Mesodermal cell (in vitro differentiated cells): ENCODE measurements at regions not wholly inside any gene's neighbourhood (a gene's known extent, or its start where the extent isn't known, plus 50 kb on each side); places are given as distances from the start of the nearest gene placed in this dataset.

Experiments used
- H3K27ac ChIP-seq: 2 replicates; pipeline ENCODE4 v1.7.0; 2013; ENCODE audit warnings: mild to moderate bottlenecking, low read depth, low read length, moderate library complexity; ENCODE audit not compliant: severe bottlenecking
- H3K36me3 ChIP-seq: 2 replicates; pipeline ENCODE4 v1.7.1; 2013; ENCODE audit warnings: mild to moderate bottlenecking, low read length, moderate library complexity; ENCODE audit not compliant: control insufficient read depth, insufficient read depth
- H3K4me1 ChIP-seq: one replicate; pipeline ENCODE4 v1.7.1; 2013; ENCODE audit warnings: mild to moderate bottlenecking, low read length; ENCODE audit not compliant: insufficient read depth, control insufficient read depth, poor library complexity, severe bottlenecking
- H3K4me3 ChIP-seq: 2 replicates; pipeline ENCODE4 v1.7.0; 2013; ENCODE audit warnings: low read length, control low read depth, mild to moderate bottlenecking; ENCODE audit not compliant: insufficient read depth, poor library complexity, severe bottlenecking; ENCODE audit errors: extremely low read depth
- H3K9me3 ChIP-seq: 2 replicates; pipeline ENCODE4 v1.7.1; 2013; ENCODE audit warnings: mild to moderate bottlenecking, low read length, moderate library complexity; ENCODE audit not compliant: control insufficient read depth
- WGBS, 2 experiments: methylation state at CpG; one replicate each; pipeline ENCODE4 v1.1.5; 2013; ENCODE audit warnings: missing lambda C conversion rate in 2 of 2; ENCODE audit not compliant: insufficient coverage in 2 of 2; 5-methylcytosine and 5-hydroxymethylcytosine counted together

GRCh38 chr6:71480577-71480976 lies 192.0 kb downstream of the OGFRL1 start:
- no peaks in the 10 kb centered on the region for H3K9me3 ChIP-seq
- WGBS, 2 experiments = no CpG with 5 or more reads among the region's 1 CpG
- H3K36me3 ChIP-seq = no peaks in the 10 kb centered on the region
- H3K27ac ChIP-seq = no peak overlapping the region
- no peak overlapping the region for H3K4me3 ChIP-seq
- peaks cover 56% of the 10 kb centered on the region for H3K4me1 ChIP-seq

GRCh38 chr6:71481011-71481410 lies 192.4 kb downstream of the OGFRL1 start:
- H3K27ac ChIP-seq = no peak overlapping the region
- no CpG with 5 or more reads among the region's 1 CpG for WGBS, 2 experiments
- no peaks in the 10 kb centered on the region for H3K36me3 ChIP-seq
- H3K4me3 ChIP-seq = no peak overlapping the region
- H3K4me1 ChIP-seq = peaks cover 56% of the 10 kb centered on the region
- no peaks in the 10 kb centered on the region for H3K9me3 ChIP-seq

- Histone ChIP-seq H3K4me3 (no peak overlapping the region), H3K36me3 (no peaks in the 10 kb centered on the region), H3K4me1 (peaks cover 56% of the 10 kb centered on the region), H3K27ac (peak overlapping the region; percentile 65), H3K9me3 (no peaks in the 10 kb centered on the region)
Measured at GRCh38 chr6:71481801-71482200, 193.2 kb downstream of the OGFRL1 start.

- Histone ChIP-seq H3K9me3 (peaks cover 2% of the 10 kb centered on the region), H3K27ac (no peak overlapping the region), H3K4me1 (peaks cover 48% of the 10 kb centered on the region), H3K36me3 (no peaks in the 10 kb centered on the region), H3K4me3 (no peak overlapping the region)
- WGBS, 2 experiments = 83 to 94% methylated on average over 2 of the region's 2 CpGs
Measured at GRCh38 chr6:71482742-71483141, 194.1 kb downstream of the OGFRL1 start.

GRCh38 chr6:71486461-71486860 lies 197.8 kb downstream of the OGFRL1 start:
- Histone ChIP-seq H3K9me3 (peaks cover 7% of the 10 kb centered on the region), H3K4me1 (peaks cover 39% of the 10 kb centered on the region), H3K4me3 (no peak overlapping the region), H3K36me3 (no peaks in the 10 kb centered on the region), H3K27ac (no peak overlapping the region)
- 90% methylated on average over 1 of the region's 2 CpGs; no CpG with 5 or more reads in 1 of the 2 experiments for WGBS, 2 experiments

- Histone ChIP-seq H3K9me3 (peaks cover 7% of the 10 kb centered on the region), H3K36me3 (no peaks in the 10 kb centered on the region), H3K27ac (no peak overlapping the region), H3K4me3 (no peak overlapping the region), H3K4me1 (peaks cover 29% of the 10 kb centered on the region)
- 89 to 92% methylated on average over 2 to 3 of the region's 4 CpGs for WGBS, 2 experiments
Measured at GRCh38 chr6:71488186-71488585, 199.6 kb downstream of the OGFRL1 start.

GRCh38 chr6:71489736-71490135 lies 201.1 kb downstream of the OGFRL1 start:
- Histone ChIP-seq H3K27ac (peak overlapping the region; percentile 81), H3K4me1 (peaks cover 26% of the 10 kb centered on the region), H3K9me3 (peaks cover 7% of the 10 kb centered on the region), H3K4me3 (no peak overlapping the region), H3K36me3 (no peaks in the 10 kb centered on the region)
- WGBS, 2 experiments = 27 to 49% methylated on average over 2 of the region's 3 CpGs

GRCh38 chr6:71490876-71491275 lies 202.3 kb downstream of the OGFRL1 start:
- Histone ChIP-seq H3K9me3 (peaks cover 7% of the 10 kb centered on the region), H3K4me3 (no peak overlapping the region), H3K4me1 (peaks cover 26% of the 10 kb centered on the region), H3K27ac (no peak overlapping the region), H3K36me3 (no peaks in the 10 kb centered on the region)
- 70 to 94% methylated on average over 4 to 5 of the region's 5 CpGs for WGBS, 2 experiments

GRCh38 chr6:71491844-71492243 lies 203.2 kb downstream of the OGFRL1 start:
- H3K36me3 ChIP-seq = no peaks in the 10 kb centered on the region
- H3K9me3 ChIP-seq = peaks cover 7% of the 10 kb centered on the region
- H3K4me1 ChIP-seq = peaks cover 29% of the 10 kb centered on the region
- H3K27ac ChIP-seq = no peak overlapping the region
- H3K4me3 ChIP-seq = no peak overlapping the region

GRCh38 chr6:71492668-71493067 lies 204.1 kb downstream of the OGFRL1 start:
- H3K9me3 ChIP-seq = peaks cover 6% of the 10 kb centered on the region
- no peak overlapping the region for H3K27ac ChIP-seq
- no CpG with 5 or more reads among the region's 2 CpGs for WGBS, 2 experiments
- peaks cover 29% of the 10 kb centered on the region for H3K4me1 ChIP-seq
- H3K4me3 ChIP-seq = no peak overlapping the region
- no peaks in the 10 kb centered on the region for H3K36me3 ChIP-seq

GRCh38 chr6:71496018-71496721 lies 207.6 kb downstream of the OGFRL1 start:
- Histone ChIP-seq H3K36me3 (no peaks in the 10 kb centered on the region), H3K4me1 (peaks cover 6% of the 10 kb centered on the region), H3K9me3 (no peaks in the 10 kb centered on the region), H3K4me3 (no peak overlapping the region), H3K27ac (peak overlapping the region; percentile 13)
- WGBS, 2 experiments = no CpG with 5 or more reads among the region's 5 CpGs
